Neural progenitor cell (in vitro differentiated cells): ENCODE measurements at regions not wholly inside any gene's neighbourhood (a gene's known extent, or its start where the extent isn't known, plus 50 kb on each side); places are given as distances from the start of the nearest gene placed in this dataset.

ENCODE experiments used
- DNase-seq: peaks from one replicate; pipeline ENCODE4 v3.0.0-alpha.2; 2016; ENCODE audit warnings: low spot score
- H2AFZ ChIP-seq: fragments of 200-600 bp; sonication (generic); replicated peaks from 2 replicates; pipeline ENCODE4 v1.6.1; 2016; ENCODE audit warnings: antibody characterized with exemption
- H3F3A ChIP-seq: fragments of 200-600 bp; sonication (generic); 2 replicates; pipeline ENCODE4 v1.6.1; 2016; ENCODE audit warnings: antibody characterized with exemption, low read depth
- H3K27ac ChIP-seq: fragments of 200-600 bp; sonication (generic); 2 replicates; pipeline ENCODE4 v1.5.1; 2016; ENCODE audit warnings: mild to moderate bottlenecking
- H3K27me3 ChIP-seq: fragments of 200-600 bp; sonication (generic); 2 replicates; pipeline ENCODE4 v1.6.1; 2016; ENCODE audit warnings: mild to moderate bottlenecking, moderate library complexity
- H3K36me3 ChIP-seq: fragments of 200-600 bp; sonication (generic); 2 replicates; pipeline ENCODE4 v1.5.1; 2016
- H3K4me1 ChIP-seq: fragments of 200-600 bp; sonication (generic); 2 replicates; pipeline ENCODE4 v1.6.1; 2016; ENCODE audit warnings: mixed run types
- H3K4me2 ChIP-seq: fragments of 200-600 bp; sonication (generic); 2 replicates; pipeline ENCODE4 v1.6.1; 2016
- H3K4me3 ChIP-seq: fragments of 200-600 bp; sonication (generic); 2 replicates; pipeline ENCODE4 v1.5.1; 2016
- H3K79me2 ChIP-seq: fragments of 200-600 bp; sonication (generic); 2 replicates; pipeline ENCODE4 v1.6.1; 2016; ENCODE audit warnings: low read depth
- H3K9ac ChIP-seq: fragments of 200-600 bp; sonication (generic); 2 replicates; pipeline ENCODE4 v1.6.1; 2016
- H3K9me3 ChIP-seq: fragments of 200-600 bp; sonication (generic); 2 replicates; pipeline ENCODE4 v1.5.1; 2016; ENCODE audit warnings: low read depth
- H4K20me1 ChIP-seq: fragments of 200-600 bp; sonication (generic); 2 replicates; pipeline ENCODE4 v1.6.1; 2016; ENCODE audit warnings: low read depth
- H3K27ac Mint-ChIP-seq: 3 replicates; pipeline ENCODE4 v1.8.0; 2021; ENCODE audit warnings: mixed read lengths
- H3K27me3 Mint-ChIP-seq: 2 replicates; pipeline ENCODE4 v1.8.0; 2022; ENCODE audit warnings: low read depth, mild to moderate bottlenecking, inconsistent platforms, moderate library complexity, mixed read lengths; ENCODE audit not compliant: insufficient read depth
- H3K36me3 Mint-ChIP-seq: 3 replicates; pipeline ENCODE4 v1.8.0; 2021; ENCODE audit warnings: mixed read lengths
- H3K4me1 Mint-ChIP-seq: 3 replicates; pipeline ENCODE4 v1.8.0; 2021; ENCODE audit warnings: mixed read lengths
- H3K4me3 Mint-ChIP-seq: 3 replicates; pipeline ENCODE4 v1.8.0; 2021; ENCODE audit warnings: mild to moderate bottlenecking, moderate library complexity, mixed read lengths
- H3K9me3 Mint-ChIP-seq: 3 replicates; pipeline ENCODE4 v1.8.0; 2020; ENCODE audit warnings: mixed read lengths
- EZH2 ChIP-seq: fragments of 200-600 bp; sonication (generic); IDR thresholded peaks from 2 replicates; pipeline ENCODE4 v1.6.1; 2017; ENCODE audit warnings: antibody characterized with exemption, mild to moderate bottlenecking, moderate library complexity
- EZH2phosphoT487 ChIP-seq: fragments of 200-600 bp; sonication (generic); IDR thresholded peaks from 2 replicates; pipeline ENCODE4 v1.6.1; 2017; ENCODE audit warnings: antibody characterized with exemption
- TF ChIP-seq, protein P1 (sequence below): fragments of 200-600 bp; sonication (generic); IDR thresholded peaks from 2 replicates; pipeline ENCODE4 v1.5.1; 2017; ENCODE audit warnings: antibody characterized with exemption, mild to moderate bottlenecking

DNA sequence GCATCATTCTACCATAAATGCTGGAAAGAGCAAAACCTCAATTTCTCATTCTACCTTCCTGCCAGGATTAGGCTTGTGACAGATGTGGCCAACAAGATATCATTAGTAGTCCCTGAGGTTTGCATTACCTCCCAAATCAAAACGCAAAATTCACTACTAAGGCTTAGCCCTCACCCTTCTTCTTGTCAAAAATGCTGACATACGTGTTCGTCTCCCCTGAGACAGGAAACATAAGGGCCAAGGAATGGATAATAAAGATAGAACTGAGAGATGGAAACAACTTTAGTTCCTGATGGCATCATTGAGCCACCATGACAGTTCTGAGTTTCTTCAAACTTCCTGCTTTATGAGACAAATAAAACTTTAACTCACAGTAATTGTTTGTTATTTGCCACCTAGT is 642.1 kb downstream of the NOVA1 start:
- H3K27me3 ChIP-seq: no peaks in the 10 kb centered on the region
- H3K9me3 Mint-ChIP-seq: peaks cover 2% of the 10 kb centered on the region

DNA sequence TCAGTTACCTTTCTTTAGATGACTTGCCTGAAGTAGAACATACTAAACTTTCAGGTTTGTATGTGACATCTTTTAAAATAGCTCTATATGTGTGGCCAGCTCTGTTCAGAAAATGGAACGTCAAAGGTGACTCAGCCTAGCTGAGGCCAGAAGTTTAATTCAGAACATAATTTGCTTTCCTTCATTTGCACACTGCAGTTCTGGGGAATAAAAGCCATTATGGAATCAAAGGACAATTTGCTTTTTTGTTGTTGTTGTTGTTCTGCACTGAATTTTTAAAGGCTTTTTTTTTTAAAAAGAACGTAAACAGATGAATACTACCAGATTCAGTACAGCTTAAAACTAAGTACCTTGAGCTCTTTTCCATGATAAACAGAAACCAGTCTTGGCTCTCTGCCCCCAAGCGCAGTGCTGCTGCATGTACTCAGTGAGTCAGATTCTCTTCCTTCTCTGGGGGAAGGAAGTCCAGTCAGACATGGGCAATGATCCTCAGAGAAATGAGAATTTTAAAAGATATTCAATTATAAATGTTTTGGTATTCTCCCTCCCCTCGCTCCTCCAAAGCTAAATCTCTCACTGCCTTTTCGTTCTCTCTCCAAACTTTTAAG is 644.2 kb downstream of the NOVA1 start:
- Histone ChIP-seq H3K9ac (no peak overlapping the region), H3F3A (no peaks in the 10 kb centered on the region), H3K4me3 (no peak overlapping the region), H3K79me2 (no peaks in the 10 kb centered on the region), H4K20me1 (no peaks in the 10 kb centered on the region), H3K36me3 (no peaks in the 10 kb centered on the region), H3K27ac (no peak overlapping the region), H3K9me3 (no peaks in the 10 kb centered on the region), H3K4me1 (no peaks in the 10 kb centered on the region), H2AFZ (no peak overlapping the region), H3K4me2 (no peak overlapping the region), H3K27me3 (no peaks in the 10 kb centered on the region)
- no peaks in the 10 kb centered on the region for H3K4me1 Mint-ChIP-seq
- H3K9me3 Mint-ChIP-seq: peaks cover 7% of the 10 kb centered on the region
- no peak overlapping the region for H3K27ac Mint-ChIP-seq
- no peak for DNase-seq
- H3K4me3 Mint-ChIP-seq: no peak overlapping the region
- peaks cover 32% of the 10 kb centered on the region for H3K36me3 Mint-ChIP-seq
- H3K27me3 Mint-ChIP-seq: peaks cover 2% of the 10 kb centered on the region
- TF ChIP-seq EZH2 (no peak), EZH2phosphoT487 (no peak)
- TF ChIP-seq, protein P1, sequence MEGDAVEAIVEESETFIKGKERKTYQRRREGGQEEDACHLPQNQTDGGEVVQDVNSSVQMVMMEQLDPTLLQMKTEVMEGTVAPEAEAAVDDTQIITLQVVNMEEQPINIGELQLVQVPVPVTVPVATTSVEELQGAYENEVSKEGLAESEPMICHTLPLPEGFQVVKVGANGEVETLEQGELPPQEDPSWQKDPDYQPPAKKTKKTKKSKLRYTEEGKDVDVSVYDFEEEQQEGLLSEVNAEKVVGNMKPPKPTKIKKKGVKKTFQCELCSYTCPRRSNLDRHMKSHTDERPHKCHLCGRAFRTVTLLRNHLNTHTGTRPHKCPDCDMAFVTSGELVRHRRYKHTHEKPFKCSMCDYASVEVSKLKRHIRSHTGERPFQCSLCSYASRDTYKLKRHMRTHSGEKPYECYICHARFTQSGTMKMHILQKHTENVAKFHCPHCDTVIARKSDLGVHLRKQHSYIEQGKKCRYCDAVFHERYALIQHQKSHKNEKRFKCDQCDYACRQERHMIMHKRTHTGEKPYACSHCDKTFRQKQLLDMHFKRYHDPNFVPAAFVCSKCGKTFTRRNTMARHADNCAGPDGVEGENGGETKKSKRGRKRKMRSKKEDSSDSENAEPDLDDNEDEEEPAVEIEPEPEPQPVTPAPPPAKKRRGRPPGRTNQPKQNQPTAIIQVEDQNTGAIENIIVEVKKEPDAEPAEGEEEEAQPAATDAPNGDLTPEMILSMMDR: no peak

More for the DNA sequence above, 642.1 kb downstream of the NOVA1 start:
- H3K4me1 Mint-ChIP-seq: no peaks in the 10 kb centered on the region
- no peaks in the 10 kb centered on the region for H3K4me1 ChIP-seq
- peaks cover 22% of the 10 kb centered on the region for H3K36me3 Mint-ChIP-seq
- no peak overlapping the region for H3K4me3 Mint-ChIP-seq
- H3K79me2 ChIP-seq: no peaks in the 10 kb centered on the region
- H3K4me2 ChIP-seq: no peak overlapping the region
- no peak overlapping the region for H3K27ac Mint-ChIP-seq
- no peaks in the 10 kb centered on the region for H3K9me3 ChIP-seq
- no peaks in the 10 kb centered on the region for H3F3A ChIP-seq
- no peak overlapping the region for H3K27ac ChIP-seq
- no peaks in the 10 kb centered on the region for H3K36me3 ChIP-seq
- TF ChIP-seq EZH2phosphoT487 (no peak), EZH2 (no peak)
- TF ChIP-seq, protein P1: no peak
- H3K27me3 Mint-ChIP-seq: peaks cover 2% of the 10 kb centered on the region
- no peaks in the 10 kb centered on the region for H4K20me1 ChIP-seq
- H2AFZ ChIP-seq: no peak overlapping the region
- no peak overlapping the region for H3K9ac ChIP-seq
- no peak overlapping the region for H3K4me3 ChIP-seq
- DNase-seq: no peak

- Mint-ChIP-seq H3K27ac (no peak overlapping the region), H3K9me3 (peaks cover 5% of the 10 kb centered on the region), H3K27me3 (peaks cover 2% of the 10 kb centered on the region), H3K36me3 (peaks cover 9% of the 10 kb centered on the region), H3K4me3 (no peak overlapping the region), H3K4me1 (no peaks in the 10 kb centered on the region)
- peaks cover 13% of the 10 kb centered on the region for H3K4me1 ChIP-seq
- no peaks in the 10 kb centered on the region for H3K27me3 ChIP-seq
- no peak overlapping the region for H3K4me2 ChIP-seq
- no peak for TF ChIP-seq EZH2
- TF ChIP-seq, protein P1: no peak
- no peak for TF ChIP-seq EZH2phosphoT487
- H2AFZ ChIP-seq: no peak overlapping the region
- no peaks in the 10 kb centered on the region for H3K36me3 ChIP-seq
- no peaks in the 10 kb centered on the region for H3K9me3 ChIP-seq
- H3K27ac ChIP-seq: no peak overlapping the region
- H3F3A ChIP-seq: no peaks in the 10 kb centered on the region
- no peak overlapping the region for H3K9ac ChIP-seq
- H3K4me3 ChIP-seq: no peak overlapping the region
- no peaks in the 10 kb centered on the region for H4K20me1 ChIP-seq
- no peaks in the 10 kb centered on the region for H3K79me2 ChIP-seq
- DNase-seq: no peak
Measured at GRCh38 chr14:25945746-25946145, 652.1 kb downstream of the NOVA1 start.
